Activated CD4-positive, alpha-beta T cell treated with anti-CD3 and anti-CD28 coated beads, Interleukin-2, Interleukin-6, amounts not matched to agents 100 ng/mL and 50 ng/mL, durations not matched to agents 16 hours and 8 hours (primary cell): ENCODE measurements at regions not wholly inside any gene's neighbourhood (a gene's known extent, or its start where the extent isn't known, plus 50 kb on each side); places are given as distances from the start of the nearest gene placed in this dataset.

Experiments used
- DNase-seq: peaks from one replicate; pipeline ENCODE4 v3.0.0-alpha.2; 2020

- DNase-seq, result no peak
Observed at GRCh38 chr18:77448046-77448445, 198.4 kb downstream of the GALR1 start.

- DNase-seq, result no peak
Observed at GRCh38 chr18:77455004-77455403, 205.4 kb downstream of the GALR1 start.

GRCh38 chr18:77457681-77458080 lies 208.0 kb downstream of the GALR1 start:
- no peak for DNase-seq

- no peak for DNase-seq
Observed at GRCh38 chr18:77461062-77461688, 211.5 kb downstream of the GALR1 start.

- DNase-seq, result no peak
Observed at GRCh38 chr18:77464917-77465316, 215.3 kb downstream of the GALR1 start.

GRCh38 chr18:77466890-77467289 lies 217.2 kb downstream of the GALR1 start:
- no peak for DNase-seq

- DNase-seq, result no peak
Observed at GRCh38 chr18:77469131-77469530, 219.5 kb downstream of the GALR1 start.

GRCh38 chr18:77470569-77471413 lies 221.1 kb downstream of the GALR1 start:
- DNase-seq, result no peak

GRCh38 chr18:77472509-77472908 lies 222.9 kb downstream of the GALR1 start:
- DNase-seq, result no peak

- DNase-seq, result no peak
Observed at GRCh38 chr18:77478646-77479442, 229.2 kb downstream of the GALR1 start.

GRCh38 chr18:77481541-77481940 lies 231.9 kb downstream of the GALR1 start:
- no peak for DNase-seq

GRCh38 chr18:77482190-77483085 lies 232.8 kb downstream of the GALR1 start:
- DNase-seq, result no peak

GRCh38 chr18:77486985-77487384 lies 237.3 kb downstream of the GALR1 start:
- no peak for DNase-seq

- DNase-seq, result no peak
Observed at GRCh38 chr18:77487951-77488740, 238.5 kb downstream of the GALR1 start.

- no peak for DNase-seq
Observed at GRCh38 chr18:77495079-77495478, 245.4 kb downstream of the GALR1 start.

GRCh38 chr18:77495982-77496690 lies 246.5 kb downstream of the GALR1 start:
- DNase-seq, result no peak

GRCh38 chr18:77501266-77501665 lies 251.6 kb downstream of the GALR1 start:
- DNase-seq, result no peak

- no peak for DNase-seq
Observed at GRCh38 chr18:77505499-77505898, 255.9 kb downstream of the GALR1 start.

GRCh38 chr18:77512152-77512551 lies 262.5 kb downstream of the GALR1 start:
- no peak for DNase-seq

- no peak for DNase-seq
Observed at GRCh38 chr18:77517901-77518300, 268.3 kb downstream of the GALR1 start.

- no peak for DNase-seq
Observed at GRCh38 chr18:77520767-77521166, 271.1 kb downstream of the GALR1 start.
